Breast epithelium (tissue), 3 donors: ENCODE measurements at regions not wholly inside any gene's neighbourhood (a gene's known extent, or its start where the extent isn't known, plus 50 kb on each side); places are given as distances from the start of the nearest gene placed in this dataset.

Experiments used
- POLR2A ChIP-seq: fragments of 450-650 bp; IDR thresholded peaks from one replicate; pipeline ENCODE4 v1.6.1; 2016; ENCODE audit warnings: antibody characterized with exemption, mild to moderate bottlenecking, moderate library complexity
- POLR2AphosphoS5 ChIP-seq, 3 donors: sonication (generic); formaldehyde crosslinking; IDR thresholded peaks; one replicate each; pipeline ENCODE4 v1.6.1; 2017; ENCODE audit warnings: antibody characterized with exemption in 3 of 3
- TF ChIP-seq, protein P1 (sequence below), 3 donors: fragments of 450-650 bp; IDR thresholded peaks; one replicate each; pipeline ENCODE4 v1.5.1; 2016 to 2017; ENCODE audit warnings: antibody characterized with exemption in 3 of 3, mild to moderate bottlenecking in 3 of 3, moderate library complexity in 3 of 3

DNA sequence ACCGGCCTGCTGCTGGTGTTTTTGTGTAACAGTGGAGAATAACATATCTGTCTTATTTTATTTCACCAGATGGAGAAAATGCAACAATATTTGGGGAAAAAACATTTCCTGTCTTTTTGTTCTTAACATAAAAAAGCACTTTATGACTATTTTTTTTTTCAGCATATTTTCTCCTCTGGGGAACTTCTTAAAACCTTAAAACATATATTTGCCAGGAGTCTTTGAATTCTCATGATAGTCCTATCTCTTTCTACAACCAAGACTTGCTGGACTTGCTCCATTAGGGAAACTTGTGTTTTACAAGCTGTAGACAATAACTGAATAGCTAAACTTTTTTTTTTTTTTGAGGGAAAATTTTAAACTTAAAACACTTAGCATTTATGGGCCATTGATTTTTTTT lies 98.6 kb upstream of the PRDM1 start:
- TF ChIP-seq, protein P1, sequence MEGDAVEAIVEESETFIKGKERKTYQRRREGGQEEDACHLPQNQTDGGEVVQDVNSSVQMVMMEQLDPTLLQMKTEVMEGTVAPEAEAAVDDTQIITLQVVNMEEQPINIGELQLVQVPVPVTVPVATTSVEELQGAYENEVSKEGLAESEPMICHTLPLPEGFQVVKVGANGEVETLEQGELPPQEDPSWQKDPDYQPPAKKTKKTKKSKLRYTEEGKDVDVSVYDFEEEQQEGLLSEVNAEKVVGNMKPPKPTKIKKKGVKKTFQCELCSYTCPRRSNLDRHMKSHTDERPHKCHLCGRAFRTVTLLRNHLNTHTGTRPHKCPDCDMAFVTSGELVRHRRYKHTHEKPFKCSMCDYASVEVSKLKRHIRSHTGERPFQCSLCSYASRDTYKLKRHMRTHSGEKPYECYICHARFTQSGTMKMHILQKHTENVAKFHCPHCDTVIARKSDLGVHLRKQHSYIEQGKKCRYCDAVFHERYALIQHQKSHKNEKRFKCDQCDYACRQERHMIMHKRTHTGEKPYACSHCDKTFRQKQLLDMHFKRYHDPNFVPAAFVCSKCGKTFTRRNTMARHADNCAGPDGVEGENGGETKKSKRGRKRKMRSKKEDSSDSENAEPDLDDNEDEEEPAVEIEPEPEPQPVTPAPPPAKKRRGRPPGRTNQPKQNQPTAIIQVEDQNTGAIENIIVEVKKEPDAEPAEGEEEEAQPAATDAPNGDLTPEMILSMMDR (IDR thresholded peaks at IDR 0.05) = no peak
- TF ChIP-seq POLR2AphosphoS5 (IDR thresholded peaks at IDR 0.05) (no peak), POLR2A (no peak)
